Astrocyte of the spinal cord (primary cell): ENCODE measurements at regions not wholly inside any gene's neighbourhood (a gene's known extent, or its start where the extent isn't known, plus 50 kb on each side); places are given as distances from the start of the nearest gene placed in this dataset.
A peak's percentile ranks its signal among the peaks of the same experiment; 100 is the strongest.

Experiments
- DNase-seq: peaks from one replicate; pipeline ENCODE4 v3.0.0; 2011; ENCODE audit warnings: low read depth, low spot score
- H3K4me3 ChIP-seq: 2 replicates; pipeline ENCODE4 v1.5.1; 2011; ENCODE audit warnings: low read depth, mild to moderate bottlenecking, low read length, moderate library complexity
- in situ Hi-C: cut with HindIII; loops from 2 replicates; pipeline ENCODE4 v1.10.0; 2017; ENCODE audit warnings: low sequenced_read_pairs
- TF ChIP-seq, protein P1 (sequence below): IDR thresholded peaks from 2 replicates; pipeline ENCODE4 v1.5.1; 2012; ENCODE audit warnings: low read depth, mild to moderate bottlenecking, low read length, inconsistent platforms

GRCh38 chr11:29538339-29539036 is 478.3 kb downstream of the KCNA4 start:
- in situ Hi-C loops, result no loop called here
- TF ChIP-seq, protein P1, sequence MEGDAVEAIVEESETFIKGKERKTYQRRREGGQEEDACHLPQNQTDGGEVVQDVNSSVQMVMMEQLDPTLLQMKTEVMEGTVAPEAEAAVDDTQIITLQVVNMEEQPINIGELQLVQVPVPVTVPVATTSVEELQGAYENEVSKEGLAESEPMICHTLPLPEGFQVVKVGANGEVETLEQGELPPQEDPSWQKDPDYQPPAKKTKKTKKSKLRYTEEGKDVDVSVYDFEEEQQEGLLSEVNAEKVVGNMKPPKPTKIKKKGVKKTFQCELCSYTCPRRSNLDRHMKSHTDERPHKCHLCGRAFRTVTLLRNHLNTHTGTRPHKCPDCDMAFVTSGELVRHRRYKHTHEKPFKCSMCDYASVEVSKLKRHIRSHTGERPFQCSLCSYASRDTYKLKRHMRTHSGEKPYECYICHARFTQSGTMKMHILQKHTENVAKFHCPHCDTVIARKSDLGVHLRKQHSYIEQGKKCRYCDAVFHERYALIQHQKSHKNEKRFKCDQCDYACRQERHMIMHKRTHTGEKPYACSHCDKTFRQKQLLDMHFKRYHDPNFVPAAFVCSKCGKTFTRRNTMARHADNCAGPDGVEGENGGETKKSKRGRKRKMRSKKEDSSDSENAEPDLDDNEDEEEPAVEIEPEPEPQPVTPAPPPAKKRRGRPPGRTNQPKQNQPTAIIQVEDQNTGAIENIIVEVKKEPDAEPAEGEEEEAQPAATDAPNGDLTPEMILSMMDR, result no peak
- DNase-seq, result no peak
- no peak overlapping the region for H3K4me3 ChIP-seq

- DNase-seq, result no peak
- TF ChIP-seq, protein P1, result no peak
- in situ Hi-C loops, result no loop called here
- no peak overlapping the region for H3K4me3 ChIP-seq
Observed at GRCh38 chr11:29534836-29535235, 482.0 kb downstream of the KCNA4 start.

GRCh38 chr11:29530961-29531360 is 485.9 kb downstream of the KCNA4 start:
- in situ Hi-C loops, result no loop called here
- H3K4me3 ChIP-seq, result no peak overlapping the region
- TF ChIP-seq, protein P1, result no peak
- no peak for DNase-seq

GRCh38 chr11:29527391-29527936 is 489.4 kb downstream of the KCNA4 start:
- H3K4me3 ChIP-seq, result no peak overlapping the region
- TF ChIP-seq, protein P1, result peak; percentile 58
- DNase-seq, result peak; percentile 69
- in situ Hi-C loops, result no loop called here

DNA sequence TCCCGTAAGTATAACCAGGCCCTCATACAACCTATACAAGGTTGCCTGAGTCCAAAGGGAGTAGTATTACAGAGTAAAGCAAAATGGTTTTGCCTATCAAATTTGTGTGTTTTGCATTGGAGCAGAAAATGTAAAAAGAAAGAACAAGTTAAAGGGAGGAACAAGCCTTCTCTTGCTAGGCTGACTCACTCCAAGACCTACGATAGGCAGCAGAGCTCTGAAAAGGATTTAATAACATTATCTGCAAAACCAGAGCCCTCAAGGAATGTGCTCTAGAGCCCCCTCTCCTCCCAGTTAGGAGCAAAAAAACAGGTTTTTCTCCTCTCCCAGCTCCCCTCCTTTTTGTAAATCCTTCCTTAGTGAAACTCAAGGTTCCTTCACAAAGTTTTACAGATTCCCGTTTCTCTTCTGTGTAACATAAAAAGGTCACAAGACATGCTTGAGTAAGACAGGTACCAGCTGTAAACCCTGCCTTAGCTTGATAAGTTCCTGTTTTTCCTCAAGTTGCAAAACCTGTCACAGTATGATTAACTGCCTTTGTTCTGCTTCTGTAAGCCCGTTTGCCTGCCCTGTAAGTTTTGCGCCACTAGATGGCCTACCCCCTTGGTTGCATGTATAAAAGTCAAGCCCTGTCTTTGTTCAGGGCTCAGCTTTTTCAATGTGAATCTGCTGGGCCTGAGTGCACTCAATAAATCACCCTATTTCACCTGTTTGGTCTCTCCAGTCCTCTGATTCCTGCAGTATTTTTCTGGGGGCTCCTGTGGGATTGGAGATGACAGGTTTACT is 498.2 kb downstream of the KCNA4 start:
- no peak for DNase-seq
- in situ Hi-C loops, result no loop called here
- H3K4me3 ChIP-seq, result no peak overlapping the region
- TF ChIP-seq, protein P1, result peak; percentile 10

DNA sequence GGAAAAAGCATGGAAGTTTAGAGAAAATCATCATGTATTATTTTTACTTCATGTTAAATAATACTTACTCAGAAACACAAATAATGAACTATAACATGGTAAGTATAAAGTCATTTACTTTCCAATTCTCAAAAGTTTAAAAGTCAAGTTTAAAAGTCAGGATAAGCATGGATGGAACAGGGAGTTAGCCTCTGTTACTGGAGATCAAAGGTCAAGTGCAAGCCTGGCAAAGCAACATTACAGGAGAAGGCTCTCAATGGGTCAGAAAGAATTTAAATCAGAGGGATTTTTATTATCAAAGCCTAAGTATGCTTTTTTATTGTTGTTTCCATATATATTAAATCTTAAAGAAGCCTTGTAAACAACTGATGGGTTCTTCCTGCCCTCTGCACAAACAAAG is 505.4 kb downstream of the KCNA4 start:
- DNase-seq, result no peak
- TF ChIP-seq, protein P1, result no peak
- in situ Hi-C loops, result no loop called here

More for the DNA sequence above, 505.4 kb downstream of the KCNA4 start:
- H3K4me3 ChIP-seq, result no peak overlapping the region
